ENCODE measurements at regions not wholly inside any gene's neighbourhood (a gene's known extent, or its start where the extent isn't known, plus 50 kb on each side); places are given as distances from the start of the nearest gene placed in this dataset.

DNA sequence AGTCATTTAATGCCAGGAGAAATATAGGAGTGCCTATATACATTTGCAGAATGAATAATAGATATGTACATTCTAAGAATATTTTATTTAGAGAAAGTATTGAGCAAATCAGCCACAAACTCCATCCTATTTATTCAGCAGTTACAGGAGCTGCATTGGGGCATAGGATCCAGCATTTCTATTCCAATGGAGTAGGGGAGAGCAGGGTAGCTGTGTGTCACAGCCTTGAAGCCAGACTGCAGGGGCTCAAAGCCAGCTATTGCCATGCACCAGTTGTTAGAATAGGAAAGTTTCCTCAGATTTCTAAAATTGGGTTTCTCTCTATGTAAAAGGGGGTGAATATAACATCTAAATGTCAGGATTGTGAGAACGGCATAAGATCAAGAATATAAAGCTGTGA lies 116.8 kb upstream of the MYO3A start:
- Histone ChIP-seq H3K36me3 (ENCODE audit: control insufficient read depth, insufficient read depth, low read length) (no peaks in the 10 kb centered on the region), H3K9ac (ENCODE audit: insufficient read depth, low read length) (no peak overlapping the region), H3K27me3 (ENCODE audit: control insufficient read depth, insufficient read depth, low read length) (no peaks in the 10 kb centered on the region), H3K4me2 (ENCODE audit: extremely low read depth, insufficient read depth, low read length) (no peak overlapping the region), H2AFZ (ENCODE audit: low read length) (no peak overlapping the region), H3K27ac (ENCODE audit: insufficient read depth, low read length) (no peak overlapping the region), H3K4me3 (replicated peaks in 1 of 4; ENCODE audit: control extremely low read depth in 1 of 4, insufficient read depth in 1 of 4, low read depth in 3 of 4, low read length in 4 of 4) (no peak overlapping the region), H3K9me3 (ENCODE audit: control insufficient read depth, insufficient read depth, low read depth, low read length) (no peaks in the 10 kb centered on the region), H3K4me1 (ENCODE audit: control insufficient read depth, extremely low read depth, insufficient read depth, low read length) (no peaks in the 10 kb centered on the region), H3K79me2 (ENCODE audit: control insufficient read depth, insufficient read depth, low read length) (no peaks in the 10 kb centered on the region), H4K20me1 (ENCODE audit: control insufficient read depth, extremely low read depth, insufficient read depth, low read length) (no peaks in the 10 kb centered on the region)
- no peak for DNase-seq (ENCODE audit: low read depth in 2 of 2)
- TF ChIP-seq, protein P1, sequence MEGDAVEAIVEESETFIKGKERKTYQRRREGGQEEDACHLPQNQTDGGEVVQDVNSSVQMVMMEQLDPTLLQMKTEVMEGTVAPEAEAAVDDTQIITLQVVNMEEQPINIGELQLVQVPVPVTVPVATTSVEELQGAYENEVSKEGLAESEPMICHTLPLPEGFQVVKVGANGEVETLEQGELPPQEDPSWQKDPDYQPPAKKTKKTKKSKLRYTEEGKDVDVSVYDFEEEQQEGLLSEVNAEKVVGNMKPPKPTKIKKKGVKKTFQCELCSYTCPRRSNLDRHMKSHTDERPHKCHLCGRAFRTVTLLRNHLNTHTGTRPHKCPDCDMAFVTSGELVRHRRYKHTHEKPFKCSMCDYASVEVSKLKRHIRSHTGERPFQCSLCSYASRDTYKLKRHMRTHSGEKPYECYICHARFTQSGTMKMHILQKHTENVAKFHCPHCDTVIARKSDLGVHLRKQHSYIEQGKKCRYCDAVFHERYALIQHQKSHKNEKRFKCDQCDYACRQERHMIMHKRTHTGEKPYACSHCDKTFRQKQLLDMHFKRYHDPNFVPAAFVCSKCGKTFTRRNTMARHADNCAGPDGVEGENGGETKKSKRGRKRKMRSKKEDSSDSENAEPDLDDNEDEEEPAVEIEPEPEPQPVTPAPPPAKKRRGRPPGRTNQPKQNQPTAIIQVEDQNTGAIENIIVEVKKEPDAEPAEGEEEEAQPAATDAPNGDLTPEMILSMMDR (conservative IDR thresholded peaks at IDR 0.05 in 1 of 2, IDR thresholded peaks at IDR 0.05 in 1 of 2; ENCODE audit: low read depth in 1 of 2, low read length in 2 of 2), result no peak
- TF ChIP-seq EZH2 (IDR thresholded peaks at IDR 0.05; ENCODE audit: low read length, missing control alignments), result no peak

DNA sequence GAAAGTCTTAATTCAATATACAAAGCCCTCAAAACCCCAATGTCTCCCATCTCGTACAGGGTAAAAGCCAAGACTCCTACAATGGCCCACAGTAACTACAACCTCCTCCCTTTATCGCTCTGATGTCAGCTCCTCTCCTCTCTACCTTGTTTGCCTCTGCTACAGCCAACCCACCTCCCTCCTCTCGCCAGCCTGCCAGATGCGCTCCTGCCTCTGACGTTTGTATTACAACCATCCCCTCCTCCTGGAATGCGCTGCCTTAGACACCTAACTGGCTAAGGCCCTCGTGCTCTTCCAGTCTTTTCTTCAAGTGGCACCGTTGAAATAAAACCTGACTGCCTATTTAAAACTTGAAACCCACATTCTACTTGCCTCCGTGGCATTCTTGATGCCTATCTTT lies 115.3 kb upstream of the MYO3A start:
- TF ChIP-seq, protein P1 (conservative IDR thresholded peaks at IDR 0.05 in 1 of 2, IDR thresholded peaks at IDR 0.05 in 1 of 2; ENCODE audit: low read depth in 1 of 2, low read length in 2 of 2), result no peak
- no peak for TF ChIP-seq EZH2 (IDR thresholded peaks at IDR 0.05; ENCODE audit: low read length, missing control alignments)
- Histone ChIP-seq H3K9me3 (ENCODE audit: control insufficient read depth, insufficient read depth, low read depth, low read length) (no peaks in the 10 kb centered on the region), H4K20me1 (ENCODE audit: control insufficient read depth, extremely low read depth, insufficient read depth, low read length) (no peaks in the 10 kb centered on the region), H3K27me3 (ENCODE audit: control insufficient read depth, insufficient read depth, low read length) (no peaks in the 10 kb centered on the region), H3K79me2 (ENCODE audit: control insufficient read depth, insufficient read depth, low read length) (no peaks in the 10 kb centered on the region), H3K4me2 (ENCODE audit: extremely low read depth, insufficient read depth, low read length) (no peak overlapping the region), H2AFZ (ENCODE audit: low read length) (no peak overlapping the region), H3K4me1 (ENCODE audit: control insufficient read depth, extremely low read depth, insufficient read depth, low read length) (no peaks in the 10 kb centered on the region), H3K27ac (ENCODE audit: insufficient read depth, low read length) (no peak overlapping the region), H3K4me3 (replicated peaks in 1 of 4; ENCODE audit: control extremely low read depth in 1 of 4, insufficient read depth in 1 of 4, low read depth in 3 of 4, low read length in 4 of 4) (no peak overlapping the region), H3K9ac (ENCODE audit: insufficient read depth, low read length) (no peak overlapping the region), H3K36me3 (ENCODE audit: control insufficient read depth, insufficient read depth, low read length) (no peaks in the 10 kb centered on the region)
- no peak for DNase-seq (ENCODE audit: low read depth in 2 of 2)

DNA sequence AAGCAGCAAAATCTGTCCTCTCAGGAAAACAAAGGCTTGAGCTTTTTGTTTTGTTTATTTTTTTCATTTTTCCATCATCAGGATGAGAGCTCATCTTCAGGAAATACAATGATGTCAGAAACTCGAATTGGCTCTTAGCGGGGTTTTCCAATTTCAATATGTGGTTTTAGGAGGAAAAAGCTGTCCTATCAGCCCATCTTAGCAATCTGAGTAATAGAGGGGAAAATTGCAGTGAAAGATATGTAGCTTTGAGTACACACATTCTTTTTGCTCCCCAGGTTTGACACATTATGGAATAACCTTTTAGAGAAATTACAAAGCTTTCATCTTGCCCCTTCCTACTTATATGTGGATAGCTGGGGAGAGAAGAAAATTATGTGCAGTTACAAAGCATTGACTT lies 113.6 kb upstream of the MYO3A start:
- Histone ChIP-seq H3K4me1 (ENCODE audit: control insufficient read depth, extremely low read depth, insufficient read depth, low read length) (no peaks in the 10 kb centered on the region), H3K9ac (ENCODE audit: insufficient read depth, low read length) (no peak overlapping the region), H2AFZ (ENCODE audit: low read length) (no peak overlapping the region)

More for the DNA sequence above, 113.6 kb upstream of the MYO3A start:
- no peak overlapping the region for H3K4me2 ChIP-seq (ENCODE audit: extremely low read depth, insufficient read depth, low read length)
- no peaks in the 10 kb centered on the region for H3K79me2 ChIP-seq (ENCODE audit: control insufficient read depth, insufficient read depth, low read length)
- peak in 1 of 2 donors; percentile 20 for DNase-seq (ENCODE audit: low read depth in 2 of 2)
- no peaks in the 10 kb centered on the region for H3K9me3 ChIP-seq (ENCODE audit: control insufficient read depth, insufficient read depth, low read depth, low read length)
- no peak overlapping the region for H3K27ac ChIP-seq (ENCODE audit: insufficient read depth, low read length)
- no peaks in the 10 kb centered on the region for H4K20me1 ChIP-seq (ENCODE audit: control insufficient read depth, extremely low read depth, insufficient read depth, low read length)
- H3K4me3 ChIP-seq (replicated peaks in 1 of 4; ENCODE audit: control extremely low read depth in 1 of 4, insufficient read depth in 1 of 4, low read depth in 3 of 4, low read length in 4 of 4), result no peak overlapping the region
- no peak for TF ChIP-seq EZH2 (IDR thresholded peaks at IDR 0.05; ENCODE audit: low read length, missing control alignments)
- TF ChIP-seq, protein P1 (conservative IDR thresholded peaks at IDR 0.05 in 1 of 2, IDR thresholded peaks at IDR 0.05 in 1 of 2; ENCODE audit: low read depth in 1 of 2, low read length in 2 of 2), result no peak
- H3K27me3 ChIP-seq (ENCODE audit: control insufficient read depth, insufficient read depth, low read length), result no peaks in the 10 kb centered on the region
- H3K36me3 ChIP-seq (ENCODE audit: control insufficient read depth, insufficient read depth, low read length), result no peaks in the 10 kb centered on the region

All from fibroblast of lung (primary cell).